Body of pancreas (tissue), 4 donors: ENCODE measurements at regions not wholly inside any gene's neighbourhood (a gene's known extent, or its start where the extent isn't known, plus 50 kb on each side); places are given as distances from the start of the nearest gene placed in this dataset.
"Not testable (repeated sequence)": the region's sequence is repeated elsewhere in the genome, so short reads cannot be mapped to it uniquely, and the experiment has no call there.

Source experiments
- ATAC-seq: fragments of 150-250 bp; one replicate; pipeline ENCODE4 v1.9.1; 2016
- DNase-seq, 4 donors: peaks; one replicate each; pipeline ENCODE4 v3.0.0-alpha.2; 2019
- H3K27ac ChIP-seq, 4 donors: fragments of 200-600 bp; sonication (generic); 1 replicate in 3 of 4; 2 replicates in 1 of 4; pipeline versions ENCODE4 v1.5.1 to v1.6.1; 2016 to 2019; ENCODE audit warnings: mild to moderate bottlenecking in 1 of 4, mixed read lengths in 1 of 4, moderate library complexity in 1 of 4
- H3K27me3 ChIP-seq, 2 donors: fragments of 200-600 bp; sonication (generic); one replicate each; pipeline ENCODE4 v1.6.0; 2016; ENCODE audit warnings: mild to moderate bottlenecking in 1 of 2
- H3K36me3 ChIP-seq, 2 donors: fragments of 200-600 bp; sonication (generic); replicated peaks in 1 of 2; 2 replicates each; pipeline ENCODE4 v1.5.1; 2016; ENCODE audit warnings: low read depth in 2 of 2; ENCODE audit not compliant: insufficient read depth in 1 of 2
- H3K4me1 ChIP-seq: fragments of 200-600 bp; sonication (generic); one replicate; pipeline ENCODE4 v1.6.0; 2016
- H3K4me3 ChIP-seq, 2 donors: fragments of 200-600 bp; sonication (generic); 1 replicate in 1 of 2; 2 replicates in 1 of 2; pipeline ENCODE4 v1.5.1; 2016 to 2019
- H3K9me3 ChIP-seq, 3 donors: fragments of 200-600 bp; sonication (generic); 1 replicate in 2 of 3; 2 replicates in 1 of 3; pipeline ENCODE4 v1.5.1; 2016
- POLR2A ChIP-seq, 3 donors: fragments of 450-650 bp; IDR thresholded peaks; one replicate each; pipeline ENCODE4 v1.6.1; 2016; ENCODE audit warnings: antibody characterized with exemption in 3 of 3, mild to moderate bottlenecking in 2 of 3
- WGBS, 2 donors: methylation state at CpG; one replicate each; pipeline ENCODE4 v1.1.5; 2017; 5-methylcytosine and 5-hydroxymethylcytosine counted together
- intact Hi-C: fragments of 100-400 bp; cut with DNase I; formaldehyde crosslinking; loops from one replicate; pipeline ENCODE4 v1.15.1; 2023
- TF ChIP-seq, protein P1 (sequence below), 7 experiments: fragments of 450-650 bp in 4 of 7; fragments of 200-600 bp in 3 of 7; sonication (generic) in 3 of 7; IDR thresholded peaks; one replicate each; pipeline ENCODE4 v1.5.1; 2016 to 2019; ENCODE audit warnings: antibody characterized with exemption in 7 of 7

GRCh38 chr2:62326735-62327134, 130.8 kb downstream of the B3GNT2 start:
- Histone ChIP-seq H3K9me3 (peaks cover 0 to 12% (median 0%) of the 10 kb centered on the region in 3 donors), H3K4me1 (no peaks in the 10 kb centered on the region), H3K36me3 (no peaks in the 10 kb centered on the region), H3K27me3 (no peaks in the 10 kb centered on the region), H3K4me3 (no peak overlapping the region), H3K27ac (no peak overlapping the region)
- WGBS, 2 donors: 42 to 71% methylated on average over 1 of the region's 1 CpG
- DNase-seq (no peak), ATAC-seq (no peak)
- intact Hi-C loops: no loop called here
- TF ChIP-seq, protein P1, sequence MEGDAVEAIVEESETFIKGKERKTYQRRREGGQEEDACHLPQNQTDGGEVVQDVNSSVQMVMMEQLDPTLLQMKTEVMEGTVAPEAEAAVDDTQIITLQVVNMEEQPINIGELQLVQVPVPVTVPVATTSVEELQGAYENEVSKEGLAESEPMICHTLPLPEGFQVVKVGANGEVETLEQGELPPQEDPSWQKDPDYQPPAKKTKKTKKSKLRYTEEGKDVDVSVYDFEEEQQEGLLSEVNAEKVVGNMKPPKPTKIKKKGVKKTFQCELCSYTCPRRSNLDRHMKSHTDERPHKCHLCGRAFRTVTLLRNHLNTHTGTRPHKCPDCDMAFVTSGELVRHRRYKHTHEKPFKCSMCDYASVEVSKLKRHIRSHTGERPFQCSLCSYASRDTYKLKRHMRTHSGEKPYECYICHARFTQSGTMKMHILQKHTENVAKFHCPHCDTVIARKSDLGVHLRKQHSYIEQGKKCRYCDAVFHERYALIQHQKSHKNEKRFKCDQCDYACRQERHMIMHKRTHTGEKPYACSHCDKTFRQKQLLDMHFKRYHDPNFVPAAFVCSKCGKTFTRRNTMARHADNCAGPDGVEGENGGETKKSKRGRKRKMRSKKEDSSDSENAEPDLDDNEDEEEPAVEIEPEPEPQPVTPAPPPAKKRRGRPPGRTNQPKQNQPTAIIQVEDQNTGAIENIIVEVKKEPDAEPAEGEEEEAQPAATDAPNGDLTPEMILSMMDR (IDR thresholded peaks at IDR 0.05): no peak
- no peak for TF ChIP-seq POLR2A (IDR thresholded peaks at IDR 0.05)

GRCh38 chr2:62325398-62325797, 129.5 kb downstream of the B3GNT2 start:
- 90 to 91% methylated on average over 5 of the region's 5 CpGs for WGBS, 2 donors
- TF ChIP-seq, protein P1 (IDR thresholded peaks at IDR 0.05): no peak
- TF ChIP-seq POLR2A (IDR thresholded peaks at IDR 0.05): no peak
- H3K36me3 ChIP-seq: no peaks in the 10 kb centered on the region
- no peaks in the 10 kb centered on the region for H3K4me1 ChIP-seq
- H3K27ac ChIP-seq: no peak overlapping the region
- DNase-seq (no peak), ATAC-seq (no peak)
- peaks cover 0 to 12% (median 0%) of the 10 kb centered on the region in 3 donors for H3K9me3 ChIP-seq
- no peaks in the 10 kb centered on the region for H3K27me3 ChIP-seq
- H3K4me3 ChIP-seq: no peak overlapping the region
- intact Hi-C loops: no loop called here

DNA sequence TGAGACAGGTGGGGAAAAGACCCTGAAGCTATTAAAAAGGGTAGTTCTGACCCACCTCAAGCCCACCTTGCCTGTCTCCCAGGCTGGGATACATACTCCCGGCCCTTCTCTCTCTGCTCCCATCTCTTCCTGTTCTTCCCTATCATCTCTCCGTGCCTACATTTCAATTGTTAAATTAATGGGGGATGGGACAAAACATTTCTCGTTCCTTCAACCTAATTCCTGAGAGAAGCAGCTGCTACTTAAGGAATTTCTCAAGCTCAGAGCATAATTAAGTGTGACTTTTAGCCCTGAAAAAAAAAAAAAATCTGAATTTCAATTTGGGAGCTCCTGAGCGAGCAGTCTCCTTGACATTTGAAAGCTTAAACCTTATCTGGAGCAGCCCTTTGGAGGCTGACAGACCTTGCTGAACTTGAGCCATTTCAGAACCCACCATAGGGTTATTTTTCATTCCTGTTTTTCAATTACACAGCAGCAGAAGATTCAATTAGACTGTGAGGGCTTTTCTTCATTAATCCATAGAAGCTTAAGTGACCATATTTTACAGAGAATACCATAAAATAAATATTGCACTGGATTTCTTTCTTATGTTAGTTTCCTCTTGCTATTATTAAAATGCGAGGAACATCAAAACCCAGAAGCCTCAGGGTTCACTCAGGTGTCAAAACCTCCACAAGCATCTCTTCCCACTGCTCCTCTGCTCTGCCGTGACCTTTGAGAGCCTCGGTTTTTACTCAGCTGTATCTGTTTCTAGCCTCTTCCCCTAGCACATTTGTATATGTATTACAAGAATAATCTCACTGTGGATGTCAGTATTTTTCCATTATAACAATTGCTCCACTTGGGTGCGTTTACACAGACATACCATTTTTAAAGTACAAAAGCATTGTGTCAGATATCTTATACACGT, 125.7 kb downstream of the B3GNT2 start:
- ATAC-seq: no peak
- Histone ChIP-seq H3K9me3 (peaks cover 0 to 12% (median 0%) of the 10 kb centered on the region in 3 donors), H3K4me3 (no peak overlapping the region), H3K36me3 (no peaks in the 10 kb centered on the region), H3K27ac (no peak overlapping the region), H3K4me1 (no peaks in the 10 kb centered on the region), H3K27me3 (no peaks in the 10 kb centered on the region)
- no peak for TF ChIP-seq POLR2A (IDR thresholded peaks at IDR 0.05)
- TF ChIP-seq, protein P1 (IDR thresholded peaks at IDR 0.05): no peak
- DNase-seq: no peak
- WGBS, 2 donors: 61 to 66% methylated on average over 9 of the region's 9 CpGs
- intact Hi-C loops: no loop called here

DNA sequence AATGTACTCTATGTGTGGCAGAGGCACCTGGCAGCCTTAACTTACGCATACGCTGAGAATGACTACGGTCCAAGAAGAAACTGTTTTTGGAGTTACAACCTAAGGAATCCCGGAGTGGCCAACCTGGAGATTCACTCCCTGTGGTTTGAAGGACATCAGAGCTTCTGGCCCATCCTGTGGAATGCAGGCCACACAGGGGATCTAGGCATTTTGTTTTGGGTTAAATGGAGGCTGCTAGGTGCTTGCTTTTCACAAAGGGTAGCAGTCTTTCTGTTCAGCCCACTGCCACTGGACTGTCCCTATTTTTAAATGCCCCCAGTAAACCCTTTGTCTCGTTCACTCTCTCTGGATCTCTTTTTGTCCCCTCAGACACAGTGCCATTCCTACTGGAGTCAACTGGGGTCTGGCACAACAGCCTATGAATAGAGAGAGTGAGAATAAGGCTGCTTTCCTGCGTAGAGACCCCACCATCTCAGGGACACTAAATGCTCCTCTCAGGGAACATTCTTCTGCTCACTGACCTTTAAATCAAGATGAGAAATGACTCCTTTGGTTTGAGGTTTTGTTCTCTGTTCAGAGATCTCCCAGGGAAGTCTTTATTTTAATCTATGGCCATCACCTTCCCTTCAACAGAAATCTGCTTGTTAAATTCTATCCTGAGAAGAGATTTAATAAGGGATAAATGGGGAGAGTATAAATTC, 124.9 kb downstream of the B3GNT2 start:
- WGBS, 2 donors: 88 to 92% methylated on average over 6 of the region's 6 CpGs
- no peaks in the 10 kb centered on the region for H3K36me3 ChIP-seq
- H3K4me3 ChIP-seq: no peak overlapping the region
- no peaks in the 10 kb centered on the region for H3K27me3 ChIP-seq
- H3K9me3 ChIP-seq: peaks cover 0 to 12% (median 0%) of the 10 kb centered on the region in 3 donors
- TF ChIP-seq POLR2A (IDR thresholded peaks at IDR 0.05): no peak
- TF ChIP-seq, protein P1 (IDR thresholded peaks at IDR 0.05): no peak
- no peak overlapping the region for H3K27ac ChIP-seq
- intact Hi-C loops: no loop called here
- no peaks in the 10 kb centered on the region for H3K4me1 ChIP-seq
- ATAC-seq (no peak), DNase-seq (no peak)

DNA sequence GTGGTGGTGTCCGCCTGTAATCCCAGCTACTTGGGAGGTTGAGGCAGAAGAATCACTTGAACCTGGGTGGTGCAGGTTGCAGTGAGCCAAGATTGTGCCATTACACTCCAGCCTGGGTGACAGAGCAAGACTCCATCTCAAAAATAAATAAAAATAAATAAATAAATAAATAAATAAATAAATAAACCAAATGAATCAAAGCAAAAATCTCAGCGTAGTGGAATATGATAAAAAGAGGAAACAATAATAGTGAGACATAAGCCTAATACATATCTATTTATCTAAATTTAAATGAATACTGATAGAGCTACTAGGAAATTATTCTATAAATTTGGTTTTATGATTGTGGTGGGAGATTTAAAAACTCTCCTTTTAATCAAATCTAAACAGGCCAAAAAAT, 124.2 kb downstream of the B3GNT2 start:
- WGBS, 2 donors: 97% methylated on average over 2 of the region's 2 CpGs
- H3K9me3 ChIP-seq, H3K27me3 ChIP-seq, DNase-seq, H3K36me3 ChIP-seq, ATAC-seq, H3K27ac ChIP-seq, intact Hi-C loops, H3K4me3 ChIP-seq, H3K4me1 ChIP-seq: not testable (repeated sequence)
